ENCODE measurements at regions not wholly inside any gene's neighbourhood (a gene's known extent, or its start where the extent isn't known, plus 50 kb on each side); places are given as distances from the start of the nearest gene placed in this dataset.

- DNase-seq = no peak
These were observed 274.4 kb upstream of the UMPS start for GRCh38 chr3:124455891-124456290.

GRCh38 chr3:124456506-124456905 lies 273.7 kb upstream of the UMPS start:
- DNase-seq = no peak

GRCh38 chr3:124459678-124460077 lies 270.6 kb upstream of the UMPS start:
- DNase-seq = no peak

GRCh38 chr3:124461126-124461525 lies 269.1 kb upstream of the UMPS start:
- DNase-seq = no peak

- no peak for DNase-seq
These were observed 268.2 kb upstream of the UMPS start for GRCh38 chr3:124461838-124462632.

GRCh38 chr3:124463234-124463633 lies 267.0 kb upstream of the UMPS start:
- no peak for DNase-seq

GRCh38 chr3:124467980-124468902 lies 262.0 kb upstream of the UMPS start:
- peak; percentile 19 for DNase-seq

- DNase-seq = no peak
These were observed 260.7 kb upstream of the UMPS start for GRCh38 chr3:124469555-124469954.

- DNase-seq = no peak
These were observed 251.4 kb upstream of the UMPS start for GRCh38 chr3:124478830-124479229.

- DNase-seq = peak; percentile 17
These were observed 246.3 kb upstream of the UMPS start for GRCh38 chr3:124483915-124484470.

- no peak for DNase-seq
These were observed 243.9 kb upstream of the UMPS start for GRCh38 chr3:124486324-124486723.

GRCh38 chr3:124489506-124489905 lies 240.7 kb upstream of the UMPS start:
- DNase-seq = no peak

- no peak for DNase-seq
These were observed 239.2 kb upstream of the UMPS start for GRCh38 chr3:124491098-124491497.

GRCh38 chr3:124491875-124492274 lies 238.4 kb upstream of the UMPS start:
- DNase-seq = no peak

- DNase-seq = no peak
These were observed 237.4 kb upstream of the UMPS start for GRCh38 chr3:124492824-124493223.

GRCh38 chr3:124496061-124496460 lies 234.2 kb upstream of the UMPS start:
- no peak for DNase-seq

GRCh38 chr3:124497487-124497886 lies 232.8 kb upstream of the UMPS start:
- no peak for DNase-seq

GRCh38 chr3:124498891-124499290 lies 231.4 kb upstream of the UMPS start:
- DNase-seq = no peak

- DNase-seq = no peak
These were observed 225.8 kb upstream of the UMPS start for GRCh38 chr3:124504332-124505059.

GRCh38 chr3:124509884-124510283 lies 220.4 kb upstream of the UMPS start:
- DNase-seq = no peak

GRCh38 chr3:124510290-124510689 lies 220.0 kb upstream of the UMPS start:
- DNase-seq = no peak

GRCh38 chr3:124512881-124513609 lies 217.2 kb upstream of the UMPS start:
- DNase-seq = no peak
